K562 (cell line): ENCODE measurements at regions not wholly inside any gene's neighbourhood (a gene's known extent, or its start where the extent isn't known, plus 50 kb on each side); places are given as distances from the start of the nearest gene placed in this dataset.

ENCODE experiments used
- ATAC-seq: fragments of 200-7000 bp; cut with Tn5 transposase; 3 replicates; pipeline ENCODE4 v1.9.1; 2020; ENCODE audit warnings: moderate library complexity
- BruUV-seq: library from RNA; stranded (reverse); fragments of 400-500 nt; replicated peaks from 2 replicates; lab custom pipeline; 2021; lab: Mats Ljungman, UMichigan
- CTCF ChIA-PET: fragments of 300-600 bp; formaldehyde crosslinking; extraction: SDS; loops from one replicate; lab custom pipeline; 2021; ENCODE audit warnings: low intra/inter-chr PET ratio; lab: Yijun Ruan, JAX
- POLR2A ChIA-PET: fragments of 300-600, 350-650 bp; sonication (Branson Sonifier 250); formaldehyde crosslinking; extraction: SDS; loops from one replicate; lab custom pipeline; 2021; ENCODE audit warnings: antibody characterized with exemption, inconsistent platforms; lab: Yijun Ruan, JAX
- DNase-seq, 4 experiments: peaks; one replicate each; pipeline versions ENCODE4 v3.0.0 to v3.0.0-alpha.2; 2011 to 2018; ENCODE audit warnings: low spot score in 3 of 4, mixed read lengths in 3 of 4; ENCODE audit errors: extremely low read depth in 1 of 4
- FAIRE-seq: peaks from 2 replicates; lab custom pipeline; 2011; peaks lifted over from hg19 to GRCh38; lab: Jason Lieb, UNC
- H2AFZ ChIP-seq: 2 replicates; pipeline ENCODE4 v1.6.0; 2011; ENCODE audit warnings: low read depth, low read length, control low read depth, inconsistent platforms
- H3K27ac ChIP-seq: fragments of 200-600 bp; 3 replicates; pipeline ENCODE4 v1.8.0; 2011; ENCODE audit warnings: low read depth, mild to moderate bottlenecking, control low read depth, inconsistent platforms, low read length, moderate library complexity, mixed read lengths; ENCODE audit errors: extremely low read depth
- H3K27me3 ChIP-seq, 2 experiments: fragments of 300-600 bp in 1 of 2; 2 replicates in 1 of 2; 3 replicates in 1 of 2; pipeline versions ENCODE4 v1.6.0 to v1.8.0; 2011; ENCODE audit warnings: inconsistent platforms in 2 of 2, low read length in 2 of 2, mild to moderate bottlenecking in 1 of 2, mixed read lengths in 1 of 2, moderate library complexity in 1 of 2; ENCODE audit not compliant: control insufficient read depth in 2 of 2, insufficient read depth in 2 of 2
- H3K36me3 ChIP-seq: fragments of 300-600 bp; 3 replicates; pipeline ENCODE4 v1.8.0; 2011; ENCODE audit warnings: mild to moderate bottlenecking, low read length, inconsistent platforms; ENCODE audit not compliant: control insufficient read depth, insufficient read depth
- H3K4me1 ChIP-seq, 2 experiments: fragments of 200-600 bp in 1 of 2; replicated peaks in 1 of 2; 2 replicates in 1 of 2; 3 replicates in 1 of 2; pipeline versions ENCODE4 v1.5.1 to v1.8.0; 2011; ENCODE audit warnings: inconsistent platforms in 2 of 2, low read length in 2 of 2, mild to moderate bottlenecking in 1 of 2, mixed read lengths in 1 of 2, moderate library complexity in 1 of 2; ENCODE audit not compliant: control insufficient read depth in 2 of 2, insufficient read depth in 2 of 2
- H3K4me2 ChIP-seq: 2 replicates; pipeline ENCODE4 v1.6.1; 2011; ENCODE audit warnings: low read length, control low read depth, inconsistent platforms, mixed read lengths; ENCODE audit not compliant: insufficient read depth
- H3K4me3 ChIP-seq: fragments of 200-600 bp; sonication (generic), shearing (Covaris generic); 2 replicates; pipeline ENCODE4 v1.5.1; 2016; ENCODE audit warnings: control low read depth, inconsistent platforms
- H3K79me2 ChIP-seq: fragments of 200-600 bp; 3 replicates; pipeline ENCODE4 v1.8.0; 2011; ENCODE audit warnings: low read length, inconsistent platforms; ENCODE audit not compliant: control insufficient read depth, insufficient read depth
- H3K9ac ChIP-seq, 2 experiments: 2 replicates each; pipeline versions ENCODE4 v1.6.0 to v1.6.1; 2011; ENCODE audit warnings: low read depth in 2 of 2, low read length in 2 of 2, control low read depth in 1 of 2, inconsistent platforms in 1 of 2, mild to moderate bottlenecking in 1 of 2, mixed read lengths in 1 of 2; ENCODE audit not compliant: insufficient read depth in 1 of 2
- H3K9me1 ChIP-seq: one replicate; pipeline ENCODE4 v1.6.0; 2011; ENCODE audit warnings: inconsistent platforms, mild to moderate bottlenecking, low read length, moderate library complexity; ENCODE audit not compliant: control insufficient read depth, insufficient read depth
- H3K9me3 ChIP-seq: replicated peaks from 2 replicates; pipeline ENCODE4 v1.5.1; 2011; ENCODE audit warnings: low read depth, low read length, inconsistent platforms; ENCODE audit not compliant: control insufficient read depth, insufficient read depth
- H4K20me1 ChIP-seq: replicated peaks from 2 replicates; pipeline ENCODE4 v1.6.1; 2011; ENCODE audit warnings: low read length, inconsistent platforms, mixed read lengths; ENCODE audit not compliant: control insufficient read depth, insufficient read depth
- ARID3A ChIP-seq: IDR thresholded peaks from 2 replicates; pipeline ENCODE4 v1.6.1; 2012; ENCODE audit warnings: low read depth, low read length, improper control_type of control experiment, borderline replicate concordance
- BRF2 ChIP-seq: IDR thresholded peaks from 3 replicates; pipeline ENCODE4 v1.6.1; 2011; ENCODE audit warnings: borderline replicate concordance, mild to moderate bottlenecking; ENCODE audit not compliant: insufficient read length, insufficient read depth
- CSDE1 ChIP-seq, 2 experiments: fragments of 450-650 bp; IDR thresholded peaks; 2 replicates each; pipeline ENCODE4 v1.6.1; 2016; ENCODE audit warnings: mild to moderate bottlenecking in 1 of 2
- FUS ChIP-seq: fragments of 200-400 bp; formaldehyde crosslinking; optimal IDR thresholded peaks from 2 replicates; pipeline ENCODE3; 2017; ENCODE audit warnings: low read depth, low read length
- POLR3A ChIP-seq: IDR thresholded peaks from 2 replicates; pipeline ENCODE4 v1.6.1; 2011; ENCODE audit warnings: borderline replicate concordance, mild to moderate bottlenecking, moderate library complexity; ENCODE audit not compliant: insufficient read length, insufficient read depth; ENCODE audit errors: extremely low read depth
- PURB ChIP-seq: sonication (generic); formaldehyde crosslinking; IDR thresholded peaks from 2 replicates; pipeline ENCODE4 v1.9.0; 2021; ENCODE audit warnings: low read depth, mild to moderate bottlenecking, missing genetic modification reagents
- YBX1 ChIP-seq: fragments of 450-650 bp; IDR thresholded peaks from 2 replicates; pipeline ENCODE4 v1.7.1; 2016; ENCODE audit warnings: mild to moderate bottlenecking
- WGBS: fragments of 100-300 bp; shearing (Covaris generic); methylation state at CpG from one replicate; pipeline ENCODE4 v1.1.6; 2016; ENCODE audit warnings: low coverage, mixed read lengths; ENCODE audit not compliant: insufficient coverage; ENCODE audit errors: missing lambda C conversion rate; 5-methylcytosine and 5-hydroxymethylcytosine counted together
- in situ Hi-C: fragments of 300-500 bp; cut with MboI; formaldehyde crosslinking; loops from 4 replicates; pipeline ENCODE4 v1.15.0; 2018; ENCODE audit warnings: inconsistent platforms, mixed read lengths
- intact Hi-C: fragments of 100-400 bp; cut with micrococcal nuclease; formaldehyde crosslinking; loops from 2 replicates; pipeline ENCODE4 v1.14.2; 2022
- TF ChIP-seq, protein P1 (sequence below): fragments of 450-650 bp; formaldehyde crosslinking; conservative IDR thresholded peaks from 2 replicates; pipeline ENCODE4 v1.4.0; 2022; ENCODE audit warnings: mild to moderate bottlenecking, missing genetic modification characterization
- TF ChIP-seq, protein P2 (sequence below): IDR thresholded peaks from 2 replicates; pipeline ENCODE4 v1.6.1; 2014; ENCODE audit warnings: antibody characterized with exemption

GRCh38 chr6:112911959-112912358 lies 564.8 kb downstream of the RFPL4B start:
- no peaks in the 10 kb centered on the region for H3K27me3 ChIP-seq
- CTCF ChIA-PET: no interaction called here
- H3K9me1 ChIP-seq: no peaks in the 10 kb centered on the region
- H2AFZ ChIP-seq: no peak overlapping the region
- WGBS: 63% methylated on average over 3 of the region's 3 CpGs
- intact Hi-C loops: no loop called here
- in situ Hi-C loops: no loop called here
- H3K9me3 ChIP-seq: no peaks in the 10 kb centered on the region
- no peak overlapping the region for H3K4me3 ChIP-seq
- no peaks in the 10 kb centered on the region for H3K36me3 ChIP-seq
- no peaks in the 10 kb centered on the region for H3K4me1 ChIP-seq
- POLR2A ChIA-PET: no interaction called here
- no peaks in the 10 kb centered on the region for H4K20me1 ChIP-seq
- no peak overlapping the region for H3K27ac ChIP-seq
- TF ChIP-seq FUS: no peak
- no peak for TF ChIP-seq CSDE1 (IDR thresholded peaks at IDR 0.05)
- TF ChIP-seq, protein P1, sequence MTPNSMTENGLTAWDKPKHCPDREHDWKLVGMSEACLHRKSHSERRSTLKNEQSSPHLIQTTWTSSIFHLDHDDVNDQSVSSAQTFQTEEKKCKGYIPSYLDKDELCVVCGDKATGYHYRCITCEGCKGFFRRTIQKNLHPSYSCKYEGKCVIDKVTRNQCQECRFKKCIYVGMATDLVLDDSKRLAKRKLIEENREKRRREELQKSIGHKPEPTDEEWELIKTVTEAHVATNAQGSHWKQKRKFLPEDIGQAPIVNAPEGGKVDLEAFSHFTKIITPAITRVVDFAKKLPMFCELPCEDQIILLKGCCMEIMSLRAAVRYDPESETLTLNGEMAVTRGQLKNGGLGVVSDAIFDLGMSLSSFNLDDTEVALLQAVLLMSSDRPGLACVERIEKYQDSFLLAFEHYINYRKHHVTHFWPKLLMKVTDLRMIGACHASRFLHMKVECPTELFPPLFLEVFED (CRISPR knock-in tag): no peak
- TF ChIP-seq, protein P2, sequence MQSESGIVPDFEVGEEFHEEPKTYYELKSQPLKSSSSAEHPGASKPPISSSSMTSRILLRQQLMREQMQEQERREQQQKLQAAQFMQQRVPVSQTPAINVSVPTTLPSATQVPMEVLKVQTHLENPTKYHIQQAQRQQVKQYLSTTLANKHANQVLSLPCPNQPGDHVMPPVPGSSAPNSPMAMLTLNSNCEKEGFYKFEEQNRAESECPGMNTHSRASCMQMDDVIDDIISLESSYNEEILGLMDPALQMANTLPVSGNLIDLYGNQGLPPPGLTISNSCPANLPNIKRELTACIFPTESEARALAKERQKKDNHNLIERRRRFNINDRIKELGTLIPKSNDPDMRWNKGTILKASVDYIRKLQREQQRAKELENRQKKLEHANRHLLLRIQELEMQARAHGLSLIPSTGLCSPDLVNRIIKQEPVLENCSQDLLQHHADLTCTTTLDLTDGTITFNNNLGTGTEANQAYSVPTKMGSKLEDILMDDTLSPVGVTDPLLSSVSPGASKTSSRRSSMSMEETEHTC: no peak
- TF ChIP-seq PURB (CRISPR knock-in tag): no peak
- TF ChIP-seq ARID3A: no peak
- no peak for TF ChIP-seq POLR3A
- TF ChIP-seq YBX1: no peak
- TF ChIP-seq BRF2: no peak
- TF ChIP-seq, all 486 proteins: peak for 0
- ATAC-seq (no peak), FAIRE-seq (no peak), DNase-seq (no peak)
- BruUV-seq: no TSS peak
- Histone ChIP-seq H3K79me2 (no peaks in the 10 kb centered on the region), H3K9ac (no peak overlapping the region), H3K4me2 (no peak overlapping the region)
